ENCODE measurements at regions not wholly inside any gene's neighbourhood (a gene's known extent, or its start where the extent isn't known, plus 50 kb on each side); places are given as distances from the start of the nearest gene placed in this dataset.
"Not testable (repeated sequence)": the region's sequence is repeated elsewhere in the genome, so short reads cannot be mapped to it uniquely, and the experiment has no call there.

DNA sequence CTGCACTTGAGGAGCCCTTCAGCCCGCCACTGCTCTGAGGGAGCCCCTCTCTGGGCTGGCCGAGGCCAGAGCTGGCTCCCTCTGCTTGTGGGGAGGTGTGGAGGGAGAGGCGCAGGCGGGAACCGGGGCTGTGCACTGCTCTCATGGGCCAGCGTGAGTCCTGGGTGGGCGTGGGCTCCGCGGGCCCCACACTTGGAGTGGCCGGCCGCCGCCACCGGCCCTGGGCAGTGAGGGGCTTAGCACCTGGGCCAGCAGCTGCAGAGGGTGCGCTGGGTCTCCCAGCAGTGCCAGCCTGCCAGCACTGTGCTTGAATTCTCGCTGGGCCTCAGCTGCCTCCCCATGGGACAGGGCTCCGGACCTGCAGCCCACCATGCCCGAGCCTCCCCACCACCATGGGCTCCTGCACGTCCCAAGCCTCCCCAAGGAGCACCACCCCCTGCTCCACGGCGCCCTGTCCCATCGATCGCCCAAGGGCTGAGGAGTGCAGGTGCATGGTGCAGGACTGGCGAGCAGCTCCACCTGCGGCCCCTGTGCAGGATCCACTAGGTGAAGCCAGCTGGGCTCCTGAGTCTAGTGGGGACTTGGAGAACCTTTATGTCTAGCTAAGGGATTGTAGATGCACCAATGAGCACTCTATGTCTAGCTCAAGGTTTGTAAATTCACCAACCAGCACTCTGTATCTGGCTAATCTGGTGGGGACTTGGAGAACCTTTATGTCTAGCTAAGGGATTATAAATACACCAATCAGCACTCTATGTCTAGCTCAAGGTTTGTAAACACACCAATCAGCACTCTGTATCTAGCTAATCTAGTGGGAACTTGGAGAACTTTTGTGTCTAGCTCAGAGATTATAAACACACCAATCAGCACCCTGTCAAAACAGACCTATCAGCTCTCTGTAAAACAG, 1180.3 kb downstream of the FSCB start:
- not testable (repeated sequence) for DNase-seq (ENCODE audit: low read depth)

DNA sequence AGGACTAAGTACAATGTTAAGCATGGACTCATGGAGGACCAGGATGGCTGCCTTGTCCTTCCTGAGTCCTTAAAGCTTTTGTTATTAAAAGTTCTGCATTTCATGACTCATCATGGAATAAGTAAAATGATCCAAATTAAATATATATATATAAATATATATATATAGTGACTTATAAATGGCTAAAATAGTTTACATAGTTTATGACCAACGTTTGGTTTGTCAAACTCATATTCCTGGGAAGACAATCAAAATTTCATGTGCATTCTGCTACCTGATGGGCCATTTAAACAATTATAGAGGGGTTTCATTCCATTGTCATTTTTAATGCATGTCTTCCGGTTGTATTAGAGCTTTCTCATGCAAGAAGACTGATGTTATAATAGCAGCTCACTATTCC, 1190.7 kb downstream of the FSCB start:
- DNase-seq (ENCODE audit: low read depth): no peak

DNA sequence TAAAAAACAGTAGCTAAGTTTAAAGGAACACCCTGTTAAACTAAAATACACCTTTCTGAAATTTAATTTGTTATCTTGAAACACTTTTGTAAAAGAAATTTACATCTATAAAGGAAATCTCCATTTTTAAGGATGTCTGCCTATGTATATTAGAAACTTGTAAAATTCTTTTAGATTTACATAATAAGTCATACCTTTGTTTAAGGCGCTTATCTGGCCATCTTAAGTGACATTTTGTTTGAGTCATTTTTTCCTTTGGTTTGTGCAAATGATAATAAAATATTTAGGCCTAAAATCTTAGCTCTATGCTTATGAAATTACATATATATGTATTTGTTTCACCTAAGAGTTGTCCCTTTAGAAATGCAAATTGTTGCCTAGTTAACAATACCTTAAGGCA, 1193.4 kb downstream of the FSCB start:
- no peak for DNase-seq (ENCODE audit: low read depth)

DNA sequence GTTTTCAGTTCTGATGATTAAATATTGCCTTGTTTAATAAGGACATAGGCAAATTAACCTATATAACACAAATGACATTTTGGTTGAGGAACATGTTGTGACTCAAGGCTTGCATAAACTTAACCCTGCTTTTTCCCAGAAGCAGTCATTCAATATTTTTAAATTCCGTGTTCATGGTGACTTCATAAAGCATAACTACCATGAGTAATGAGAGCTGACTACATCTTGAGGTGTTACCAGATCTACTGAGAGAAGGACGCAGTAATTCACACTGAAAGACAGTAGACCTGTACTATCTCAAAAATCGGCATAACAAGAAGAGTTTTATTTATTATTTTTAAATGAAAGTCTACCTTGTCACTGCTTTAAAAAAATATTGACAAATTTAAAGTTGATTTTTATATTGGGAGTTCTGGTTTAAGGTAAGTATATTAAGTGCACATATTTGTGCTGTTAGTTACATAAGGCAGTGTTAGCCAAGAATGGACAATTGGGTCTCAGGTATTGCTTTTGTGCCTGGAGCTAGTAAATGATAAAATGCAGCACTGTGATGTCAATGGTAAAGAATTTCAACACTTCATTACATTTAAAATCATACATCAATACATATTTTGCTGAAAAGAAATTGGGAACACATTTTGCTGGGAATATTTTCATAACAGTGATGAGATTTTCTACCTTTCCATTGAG, 1198.5 kb downstream of the FSCB start:
- no peak for DNase-seq (ENCODE audit: low read depth)

DNA sequence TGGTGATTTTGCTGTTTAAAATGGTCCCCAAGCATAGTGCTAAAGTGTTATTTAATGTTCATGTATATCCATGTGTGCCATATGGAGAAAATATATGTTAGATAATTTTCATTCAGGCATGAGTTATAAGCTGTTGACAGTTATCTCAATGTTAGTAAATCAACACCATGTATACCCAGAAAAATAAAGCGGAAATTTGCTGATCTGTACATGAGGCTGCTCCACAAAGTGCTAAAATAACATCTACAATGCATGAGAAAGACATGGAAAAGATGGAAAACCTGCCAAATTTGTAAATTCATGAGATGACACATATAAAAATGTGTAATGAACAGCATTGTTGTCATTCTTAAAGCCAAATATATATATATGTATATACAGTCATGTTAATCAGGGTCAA, 1199.2 kb downstream of the FSCB start:
- no peak for DNase-seq (ENCODE audit: low read depth)

DNA sequence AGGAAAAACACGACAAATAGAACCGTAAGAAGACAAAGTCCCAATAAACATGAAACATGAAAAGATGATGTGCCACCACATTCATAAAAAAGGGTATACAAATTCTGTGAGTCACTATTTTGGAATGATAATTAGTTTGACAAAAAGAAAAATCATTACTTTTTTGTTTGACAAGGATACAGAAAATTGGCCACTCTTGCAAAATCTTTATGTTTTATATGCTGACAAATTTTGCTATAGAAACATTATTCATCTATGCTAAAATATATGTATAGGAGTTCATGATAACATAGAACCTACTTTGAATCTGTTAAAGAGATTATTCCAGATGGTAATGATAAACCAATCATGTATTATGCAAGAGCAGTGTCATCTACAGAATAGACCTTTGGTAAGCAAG, 1201.0 kb downstream of the FSCB start:
- no peak for DNase-seq (ENCODE audit: low read depth)

DNA sequence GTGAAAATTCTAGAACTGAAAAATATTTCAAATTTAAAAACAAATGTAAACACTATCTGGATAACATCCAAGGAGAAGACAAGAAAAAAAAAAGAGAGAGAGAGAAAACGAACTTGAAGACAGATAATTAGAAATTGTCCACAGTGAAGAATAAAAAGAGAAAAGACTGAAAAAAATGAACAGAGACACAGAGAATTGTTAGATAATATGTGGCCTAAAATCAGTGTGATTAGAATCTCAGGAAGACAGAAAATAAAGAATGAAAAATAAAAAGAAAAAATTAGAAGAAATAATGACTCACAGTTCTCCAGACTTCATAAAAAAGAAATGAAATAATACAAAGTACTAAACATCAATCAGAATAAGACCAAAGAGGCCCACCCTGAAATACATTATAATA, 1209.3 kb downstream of the FSCB start:
- DNase-seq (ENCODE audit: low read depth): no peak

DNA sequence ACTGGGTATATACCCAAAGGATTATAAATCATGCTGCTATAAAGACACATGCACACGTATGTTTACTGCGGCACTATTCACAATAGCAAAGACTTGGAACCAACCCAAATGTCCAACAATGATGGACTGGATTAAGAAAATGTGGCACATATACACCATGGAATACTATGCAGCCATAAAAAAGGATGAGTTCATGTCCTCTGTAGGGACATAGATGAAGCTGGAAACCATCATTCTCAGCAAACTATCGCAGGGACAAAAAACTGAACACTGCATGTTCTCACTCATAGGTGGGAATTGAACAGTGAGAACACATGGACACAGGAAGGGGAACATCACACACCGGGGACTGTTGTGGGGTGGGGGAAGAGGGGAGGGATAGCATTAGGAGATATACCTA, 1211.0 kb downstream of the FSCB start:
- not testable (repeated sequence) for DNase-seq (ENCODE audit: low read depth)

DNA sequence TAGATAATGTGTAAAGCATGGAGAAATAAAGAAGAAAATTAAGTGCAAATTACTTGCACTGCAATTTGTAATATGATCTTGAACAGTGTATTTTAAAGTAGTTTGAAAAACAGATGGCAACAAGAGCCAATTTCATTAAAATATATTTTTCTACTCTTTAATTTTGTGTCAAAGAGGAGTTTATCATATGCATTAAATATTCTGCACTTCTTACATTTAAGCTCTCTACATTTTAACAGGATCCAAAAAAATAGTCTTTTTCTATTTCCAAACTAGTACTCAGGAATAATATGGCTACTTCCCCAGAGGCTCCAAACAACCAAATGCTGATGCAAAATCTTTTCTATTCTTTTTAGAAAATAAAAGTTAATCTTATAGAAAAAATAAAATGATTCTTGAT, 1221.5 kb downstream of the FSCB start:
- no peak for DNase-seq (ENCODE audit: low read depth)

DNA sequence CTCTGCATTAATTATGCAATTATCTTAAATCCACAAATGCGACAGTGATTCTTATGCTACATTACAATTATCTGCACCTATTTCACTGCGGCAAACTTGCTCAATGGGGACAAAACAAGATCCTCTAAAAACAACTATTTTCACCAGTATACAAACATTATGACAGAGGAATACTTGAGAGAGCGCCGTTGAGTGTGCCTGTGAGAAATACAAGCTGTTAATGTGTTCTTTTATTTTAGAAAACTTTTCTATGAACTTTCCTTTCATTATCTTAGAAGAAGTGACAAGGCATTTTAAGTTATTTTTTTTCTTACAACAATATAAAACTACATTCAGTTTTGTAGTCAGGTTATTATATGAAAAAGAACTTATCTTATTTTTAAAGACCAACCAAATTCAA, 1247.0 kb downstream of the FSCB start:
- DNase-seq (ENCODE audit: low read depth): no peak

DNA sequence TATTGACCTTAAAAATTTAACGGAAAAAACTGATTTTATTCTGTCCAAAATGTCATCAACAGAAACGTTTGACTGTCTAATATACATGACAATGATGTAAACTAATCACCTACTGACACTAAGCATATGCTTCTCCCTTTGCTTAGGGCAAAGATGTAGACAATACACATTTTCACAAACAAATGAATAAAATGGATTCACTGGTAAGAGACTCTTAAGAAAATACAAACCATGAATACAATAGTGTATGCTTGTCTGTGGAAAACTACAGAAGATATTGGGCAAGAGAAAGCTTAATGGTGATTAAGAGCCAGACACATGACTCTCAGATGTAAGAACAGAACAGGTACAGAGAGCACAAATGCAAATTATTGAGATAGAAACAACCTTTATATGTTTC, 1248.7 kb downstream of the FSCB start:
- no peak for DNase-seq (ENCODE audit: low read depth)

DNA sequence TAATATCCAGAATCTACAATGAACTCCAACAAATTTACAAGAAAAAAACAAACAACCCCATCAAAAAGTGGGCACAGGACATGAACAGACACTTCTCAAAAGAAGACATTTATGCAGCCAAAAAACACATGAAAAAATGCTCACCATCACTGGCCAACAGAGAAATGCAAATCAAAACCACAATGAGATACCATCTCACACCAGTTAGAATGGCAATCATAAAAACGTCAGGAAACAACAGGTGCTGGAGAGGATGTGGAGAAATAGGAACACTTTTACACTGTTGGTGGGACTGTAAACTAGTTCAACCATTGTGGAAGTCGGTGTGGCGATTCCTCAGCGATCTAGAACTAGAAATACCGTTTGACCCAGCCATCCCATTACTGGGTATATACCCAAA, 1250.1 kb downstream of the FSCB start:
- not testable (repeated sequence) for DNase-seq (ENCODE audit: low read depth)

DNA sequence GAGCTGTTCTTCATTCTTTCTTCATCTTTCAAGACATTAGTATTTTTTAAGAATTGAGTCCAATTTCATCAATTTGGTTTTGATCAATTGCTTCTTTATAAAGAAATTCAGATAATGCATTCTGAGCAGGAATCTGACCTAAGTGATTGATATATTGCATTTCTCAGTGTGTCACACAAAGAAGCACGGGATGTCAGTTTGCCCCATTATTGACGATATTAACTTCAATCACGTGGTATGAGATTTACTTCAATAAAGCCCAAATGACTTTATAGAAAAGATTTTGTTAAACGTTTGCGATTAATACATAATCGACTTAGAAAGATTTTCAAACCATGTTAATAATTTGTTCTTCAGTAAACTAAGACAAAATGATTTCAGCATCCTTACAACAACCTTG, 1254.2 kb downstream of the FSCB start:
- DNase-seq (ENCODE audit: low read depth): no peak

DNA sequence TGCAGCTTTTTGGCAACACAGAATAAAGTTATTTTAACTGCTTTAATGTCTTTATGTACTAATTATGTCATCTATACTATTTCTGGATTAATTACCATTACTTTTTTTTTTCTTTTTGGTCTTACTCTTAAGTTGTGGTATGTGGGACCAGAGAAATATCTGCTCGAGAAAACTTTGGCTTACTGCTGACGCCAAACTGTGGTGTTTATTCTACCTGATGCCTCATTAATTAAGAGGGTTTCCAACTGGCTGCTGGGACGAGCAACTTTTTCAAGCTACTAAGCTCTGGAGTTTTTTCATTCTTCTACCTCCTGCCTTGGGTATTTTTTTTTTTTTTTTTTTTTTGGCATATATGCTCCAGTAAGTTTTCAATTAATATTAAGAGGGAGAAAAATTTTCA, 1257.5 kb downstream of the FSCB start:
- no peak for DNase-seq (ENCODE audit: low read depth)

DNA sequence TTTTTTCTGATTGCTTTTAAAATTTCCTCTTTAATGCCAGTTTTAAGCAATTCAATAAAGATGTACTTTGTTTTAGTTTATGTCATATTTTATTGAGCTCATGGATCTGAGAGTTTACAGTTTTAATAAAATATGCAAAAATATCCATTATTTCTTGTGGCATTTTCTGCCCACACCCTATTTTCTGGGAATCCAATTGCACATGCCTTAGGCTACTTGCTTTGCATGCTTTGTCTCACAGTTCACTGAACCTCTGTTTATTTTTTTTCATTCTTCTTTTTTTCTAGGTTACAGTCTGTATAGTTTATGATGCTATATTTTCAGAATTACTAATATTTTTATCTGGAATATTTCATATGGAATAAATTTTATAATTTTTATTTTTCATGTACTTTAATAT, 1258.0 kb downstream of the FSCB start:
- no peak for DNase-seq (ENCODE audit: low read depth)

DNA sequence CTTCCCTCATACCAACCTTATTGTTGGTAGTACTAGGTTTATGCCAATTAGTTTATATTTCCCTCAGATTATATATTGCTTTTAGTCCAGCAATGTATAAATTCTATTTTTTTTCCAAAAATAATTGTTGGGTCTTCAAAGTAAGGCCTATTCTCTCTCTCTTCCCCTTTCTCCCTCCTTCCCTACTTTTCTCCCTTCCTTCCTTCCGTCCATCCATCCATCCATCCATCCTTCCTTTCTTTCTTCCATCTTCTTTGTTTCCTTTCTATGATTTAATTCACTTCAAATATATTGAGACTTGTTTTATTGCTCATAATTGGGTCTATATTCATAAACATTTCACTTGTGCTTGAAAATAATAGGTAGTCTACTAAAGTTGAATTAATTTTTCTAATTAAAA, 1259.2 kb downstream of the FSCB start:
- DNase-seq (ENCODE audit: low read depth): no peak

DNA sequence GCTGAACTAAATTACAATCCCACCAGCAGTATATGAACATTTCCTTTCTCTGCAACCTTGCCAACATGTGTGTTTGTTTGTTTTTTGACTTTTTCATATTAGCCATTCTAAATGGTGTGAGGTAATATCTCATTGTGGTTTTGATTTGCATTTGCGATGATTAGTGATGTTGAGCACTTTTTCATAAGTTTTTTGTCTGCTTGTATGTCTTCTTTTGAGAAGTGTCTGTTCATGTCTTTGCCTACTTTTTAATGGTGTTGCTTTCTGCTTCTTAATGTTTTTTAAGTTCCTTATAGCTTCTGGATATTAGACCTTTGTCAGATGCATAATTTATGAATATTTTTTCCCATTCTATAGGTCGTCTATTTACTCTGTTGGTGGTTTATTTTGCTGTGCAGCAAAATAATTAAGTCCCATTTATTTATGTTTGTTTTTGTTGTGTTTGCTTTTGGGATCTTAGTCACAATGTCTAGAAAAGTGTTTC, 1262.9 kb downstream of the FSCB start:
- DNase-seq (ENCODE audit: low read depth): no peak

DNA sequence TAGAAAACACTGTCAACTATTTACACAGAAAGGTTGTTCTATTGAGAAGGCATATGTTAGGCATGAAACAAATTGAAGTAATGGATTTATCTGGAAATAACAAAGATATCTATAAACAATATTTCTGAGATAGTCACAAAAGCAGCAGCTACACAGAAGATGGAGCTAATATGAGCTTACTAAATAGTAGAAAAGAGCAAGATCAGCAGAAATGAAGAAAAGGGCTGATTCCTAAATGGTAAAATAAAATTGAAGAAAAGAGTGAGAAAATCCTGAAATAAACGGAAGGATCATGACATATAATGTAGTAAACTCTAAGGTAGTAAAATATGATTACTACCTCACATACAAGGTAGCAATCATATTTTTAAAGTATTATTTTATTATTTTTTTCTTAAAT, 1263.9 kb downstream of the FSCB start:
- DNase-seq (ENCODE audit: low read depth): no peak

DNA sequence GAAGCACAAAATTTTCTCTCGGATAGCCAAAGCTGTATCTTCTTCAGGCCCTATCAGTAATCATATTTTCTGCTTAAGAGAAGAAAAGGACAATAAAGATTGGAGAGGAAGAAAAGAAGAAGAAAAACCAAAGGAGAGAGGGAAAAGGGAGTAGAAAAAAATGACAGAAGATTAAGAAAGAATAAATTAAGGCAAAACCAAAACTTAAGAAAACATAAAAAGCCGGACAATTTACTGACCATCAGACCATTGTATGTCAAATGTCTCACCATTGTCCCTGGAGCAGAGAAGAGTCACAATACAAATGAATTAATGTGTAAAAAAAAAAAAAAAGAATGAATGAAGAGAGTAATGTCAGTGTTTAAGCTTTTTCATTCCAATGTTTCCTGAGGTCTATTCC, 1274.8 kb downstream of the FSCB start:
- no peak for DNase-seq (ENCODE audit: low read depth)

DNA sequence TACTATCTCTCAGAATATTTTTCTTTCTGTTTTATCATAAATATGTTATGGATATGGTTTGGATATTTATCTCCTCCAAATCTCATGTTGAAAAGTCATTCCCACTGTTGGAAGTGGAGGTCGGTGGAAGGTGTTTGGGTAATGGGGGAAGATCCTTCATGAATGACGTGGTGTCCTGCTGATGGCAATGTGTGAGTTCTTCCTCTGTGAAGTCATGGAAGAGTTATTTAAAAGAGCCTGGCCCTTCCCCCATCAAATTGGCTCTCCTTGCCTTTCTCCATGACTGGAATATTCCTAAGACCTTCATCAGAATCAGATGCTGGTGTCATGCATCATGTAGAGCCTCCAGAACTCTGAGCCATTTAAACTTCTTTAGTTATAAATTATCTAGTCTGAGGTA, 1291.6 kb downstream of the FSCB start:
- DNase-seq (ENCODE audit: low read depth): no peak

DNA sequence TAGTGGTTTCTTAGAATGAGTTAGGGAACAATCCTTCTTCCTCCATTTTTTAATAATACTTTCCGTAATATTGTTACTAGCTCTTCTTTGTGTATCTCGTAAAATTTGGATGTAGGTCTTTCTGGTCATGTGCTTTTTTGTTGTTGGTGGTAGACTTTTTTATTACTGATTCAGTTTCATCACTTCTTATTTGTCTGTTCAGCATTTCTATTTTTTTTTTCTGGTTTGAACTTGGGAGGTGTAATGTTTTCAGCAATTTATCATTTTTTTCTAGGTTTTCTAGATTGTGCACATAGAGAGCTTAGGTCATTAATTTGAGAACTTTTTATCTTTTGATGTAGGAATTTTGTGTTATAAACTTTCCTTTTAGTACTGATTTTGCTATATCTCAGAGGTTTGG, 1299.9 kb downstream of the FSCB start:
- DNase-seq (ENCODE audit: low read depth): no peak

DNA sequence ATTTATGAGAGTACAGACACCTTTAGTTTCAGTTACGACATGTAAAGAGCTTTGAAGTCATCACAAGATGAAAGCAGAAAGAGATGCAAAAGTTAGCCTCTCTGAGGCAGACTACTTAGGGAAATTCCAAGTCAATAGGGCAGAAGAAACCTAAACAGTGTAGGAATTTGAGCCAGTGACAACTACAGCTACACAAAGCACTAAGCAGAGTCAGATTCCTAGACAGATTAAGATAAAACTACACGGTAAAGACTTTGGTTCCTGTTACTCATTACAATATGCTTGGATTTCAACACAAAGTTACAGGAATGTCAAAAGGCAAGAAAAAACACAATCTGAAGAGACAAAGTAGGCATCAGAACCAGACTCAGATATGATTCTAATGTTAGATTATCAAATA, 1302.3 kb downstream of the FSCB start:
- no peak for DNase-seq (ENCODE audit: low read depth)

DNA sequence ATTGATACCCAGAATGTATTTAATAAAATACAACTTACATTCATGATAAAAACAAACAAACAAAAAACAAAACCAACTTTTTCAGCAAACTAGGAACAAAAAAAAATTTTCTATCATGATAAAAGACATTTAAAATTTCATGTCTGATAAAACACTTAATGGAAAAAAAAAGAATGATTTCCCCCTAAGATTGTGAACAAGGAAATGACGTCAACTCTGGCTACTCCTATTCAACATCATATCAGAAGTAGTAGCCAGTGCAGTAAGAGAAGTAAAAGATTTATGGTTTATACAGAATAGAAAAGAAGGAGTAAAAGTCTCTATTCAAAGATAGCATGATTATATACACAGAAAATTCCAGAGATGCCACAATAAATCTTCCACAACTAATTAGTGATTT, 1306.6 kb downstream of the FSCB start:
- no peak for DNase-seq (ENCODE audit: low read depth)

Measured in myocyte (in vitro differentiated cells).